Astrocyte of the spinal cord (primary cell): ENCODE measurements at regions not wholly inside any gene's neighbourhood (a gene's known extent, or its start where the extent isn't known, plus 50 kb on each side); places are given as distances from the start of the nearest gene placed in this dataset.

Experiments
- DNase-seq: peaks from one replicate; pipeline ENCODE4 v3.0.0; 2011; ENCODE audit warnings: low read depth, low spot score
- H3K4me3 ChIP-seq: 2 replicates; pipeline ENCODE4 v1.5.1; 2011; ENCODE audit warnings: low read depth, mild to moderate bottlenecking, low read length, moderate library complexity
- CTCF ChIP-seq: IDR thresholded peaks from 2 replicates; pipeline ENCODE4 v1.5.1; 2012; ENCODE audit warnings: low read depth, mild to moderate bottlenecking, low read length, inconsistent platforms
- in situ Hi-C: cut with HindIII; loops from 2 replicates; pipeline ENCODE4 v1.10.0; 2017; ENCODE audit warnings: low sequenced_read_pairs

- no peak for DNase-seq
- in situ Hi-C loops, result no loop called here
- TF ChIP-seq CTCF, result no peak
These were observed 771.2 kb downstream of the SLITRK6 start for GRCh38 chr13:85028035-85028434.

DNA sequence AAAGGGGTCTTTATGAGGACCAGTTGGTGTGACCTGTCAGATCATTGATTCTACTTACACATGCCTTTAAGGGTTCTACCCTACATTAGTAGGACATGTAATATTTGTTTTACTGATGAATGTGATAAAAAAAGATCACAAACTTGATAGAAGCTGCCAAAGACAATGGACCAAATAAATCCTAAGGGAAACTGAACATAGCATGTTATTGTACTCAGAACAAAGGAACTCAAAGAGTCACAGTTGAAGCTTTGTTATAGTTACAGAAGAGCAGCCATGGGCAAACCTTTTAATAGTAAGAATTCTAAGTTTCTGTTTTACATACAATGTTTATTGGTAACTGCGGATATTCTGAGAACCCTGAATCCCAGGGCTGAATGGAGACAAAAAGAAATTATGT, 780.1 kb downstream of the SLITRK6 start:
- in situ Hi-C loops, result no loop called here
- H3K4me3 ChIP-seq, result no peak overlapping the region
- TF ChIP-seq CTCF, result no peak
- no peak for DNase-seq

More at GRCh38 chr13:85028035-85028434, 771.2 kb downstream of the SLITRK6 start:
- H3K4me3 ChIP-seq, result no peak overlapping the region

DNA sequence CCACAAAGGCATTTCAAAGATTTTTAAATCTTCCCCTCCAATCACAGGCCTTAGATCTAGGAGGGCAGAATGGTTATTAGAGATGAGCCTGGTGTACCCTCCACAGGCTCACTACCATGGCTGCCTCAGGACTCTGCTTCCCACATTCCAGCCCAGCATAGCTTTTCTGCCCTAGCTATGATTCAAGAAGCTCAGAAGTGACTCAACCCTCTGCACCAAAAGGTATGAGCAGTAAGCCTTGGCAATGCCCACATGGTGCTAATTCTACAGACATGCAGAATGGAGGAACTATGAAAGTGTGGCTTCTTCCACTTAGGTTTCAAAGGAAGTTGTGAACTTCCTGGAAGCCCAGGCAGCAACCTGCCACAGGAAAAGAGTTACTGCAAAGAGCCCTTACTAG, 786.2 kb downstream of the SLITRK6 start:
- no peak for DNase-seq
- in situ Hi-C loops, result no loop called here
- TF ChIP-seq CTCF, result no peak
- H3K4me3 ChIP-seq, result no peak overlapping the region

DNA sequence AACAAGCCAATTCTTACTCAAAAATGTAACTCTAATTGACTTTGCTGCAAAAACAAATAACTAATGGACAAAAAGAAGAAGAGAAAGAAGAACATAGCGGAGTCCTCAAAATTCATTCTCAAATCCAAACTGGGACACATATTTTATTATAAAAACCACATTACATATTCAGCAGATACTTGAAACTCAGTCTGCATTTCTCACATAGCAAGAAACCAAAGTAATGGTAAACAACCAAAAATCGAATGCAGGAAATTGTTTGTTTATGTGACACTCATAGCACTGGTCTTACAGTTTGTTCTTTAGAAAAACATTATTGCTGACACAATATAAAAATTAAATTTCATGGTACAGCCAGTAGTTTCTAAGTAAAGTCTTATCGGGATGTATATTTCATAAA, 789.8 kb downstream of the SLITRK6 start:
- no peak for TF ChIP-seq CTCF
- no peak for DNase-seq
- in situ Hi-C loops, result no loop called here

DNA sequence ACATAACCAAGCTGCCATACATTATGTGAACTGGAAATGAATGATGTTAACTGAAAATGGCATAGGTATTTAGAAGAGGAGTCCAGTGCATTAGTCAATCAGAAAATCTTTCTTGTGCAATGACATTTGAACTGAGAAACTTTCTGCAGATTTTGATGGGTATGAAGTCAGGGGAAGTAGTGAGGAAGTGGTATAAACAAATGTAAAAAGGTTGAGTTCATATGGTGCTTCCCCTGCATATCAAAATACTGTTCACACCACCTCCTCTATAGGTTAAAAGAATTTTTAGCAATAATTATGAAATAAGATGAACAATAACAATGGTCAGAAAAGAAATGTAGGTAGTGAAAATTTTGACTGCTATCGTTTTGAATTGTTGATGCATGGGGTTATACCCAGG, 800.0 kb downstream of the SLITRK6 start:
- in situ Hi-C loops, result no loop called here
- no peak for TF ChIP-seq CTCF
- no peak for DNase-seq
- no peak overlapping the region for H3K4me3 ChIP-seq

More for the DNA sequence above, 789.8 kb downstream of the SLITRK6 start:
- H3K4me3 ChIP-seq, result no peak overlapping the region

- no peak overlapping the region for H3K4me3 ChIP-seq
- in situ Hi-C loops, result no loop called here
- no peak for DNase-seq
- TF ChIP-seq CTCF, result no peak
These were observed 800.5 kb downstream of the SLITRK6 start for GRCh38 chr13:84998681-84999080.

DNA sequence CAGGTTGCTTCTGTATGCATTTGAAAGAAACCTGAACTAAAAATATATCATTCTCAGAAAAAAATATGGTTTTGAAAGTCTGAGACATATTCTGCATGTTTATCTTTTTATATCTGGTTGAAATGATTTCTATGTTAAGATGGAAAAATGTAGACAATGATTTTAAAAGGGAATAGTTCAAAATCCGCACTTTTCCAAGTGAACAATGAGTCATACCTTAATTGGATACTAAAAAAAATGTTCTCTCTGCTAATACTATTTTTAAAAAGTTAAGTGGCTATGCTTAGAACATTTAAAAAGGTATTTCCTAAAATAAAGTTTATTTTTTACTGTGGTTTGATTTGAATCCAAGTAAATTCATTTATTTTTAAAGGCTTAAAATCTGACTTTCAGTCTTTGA, 801.4 kb downstream of the SLITRK6 start:
- no peak for DNase-seq
- no peak for TF ChIP-seq CTCF
- in situ Hi-C loops, result no loop called here
- no peak overlapping the region for H3K4me3 ChIP-seq
